ENCODE measurements at regions not wholly inside any gene's neighbourhood (a gene's known extent, or its start where the extent isn't known, plus 50 kb on each side); places are given as distances from the start of the nearest gene placed in this dataset.
A peak's percentile ranks its signal among the peaks of the same experiment; 100 is the strongest.

DNA sequence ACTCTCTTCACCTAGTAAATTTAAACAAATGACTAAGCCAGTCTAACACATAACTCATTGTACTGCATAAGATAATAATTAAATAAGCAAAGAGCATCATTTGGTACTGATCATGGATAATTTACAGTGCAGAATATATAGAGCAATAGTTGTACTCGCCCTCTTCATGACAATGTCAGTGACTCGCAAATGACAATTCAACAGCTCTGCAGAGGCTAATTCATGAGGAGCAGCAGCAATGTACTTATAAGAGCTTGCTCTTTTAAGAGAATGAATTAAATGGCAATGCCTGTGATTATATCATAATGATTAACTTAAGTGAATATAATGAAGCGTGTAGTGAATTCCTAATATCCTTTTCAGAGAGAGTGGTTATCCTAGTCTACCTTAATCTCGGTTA is 284.5 kb upstream of the PCDH20 start:
- WGBS, 2 donors, result 86 to 91% methylated on average over 4 of the region's 4 CpGs
- no peak for ATAC-seq (ENCODE audit: low FRiP score)
- H3K4me1 ChIP-seq (ENCODE audit: control insufficient read depth in 1 of 2, insufficient read depth in 2 of 2, low read length in 2 of 2), result no peaks in the 10 kb centered on the region
- no peak for DNase-seq
- H3K4me3 ChIP-seq (ENCODE audit: low read length in 2 of 2), result no peak overlapping the region
- H3K27ac ChIP-seq (ENCODE audit: low read depth in 1 of 2, low read length in 2 of 2), result no peak overlapping the region
- H3K9me3 ChIP-seq (ENCODE audit: control insufficient read depth, low read length), result peaks cover 2% of the 10 kb centered on the region
- H3K27me3 ChIP-seq (ENCODE audit: control insufficient read depth in 1 of 2, insufficient read depth in 2 of 2, low read length in 1 of 2), result no peaks in the 10 kb centered on the region
- H3K36me3 ChIP-seq (ENCODE audit: control insufficient read depth in 1 of 2, insufficient read depth in 2 of 2, low read length in 1 of 2), result no peaks in the 10 kb centered on the region
- intact Hi-C loops (cut with DNase I), result no loop called here

DNA sequence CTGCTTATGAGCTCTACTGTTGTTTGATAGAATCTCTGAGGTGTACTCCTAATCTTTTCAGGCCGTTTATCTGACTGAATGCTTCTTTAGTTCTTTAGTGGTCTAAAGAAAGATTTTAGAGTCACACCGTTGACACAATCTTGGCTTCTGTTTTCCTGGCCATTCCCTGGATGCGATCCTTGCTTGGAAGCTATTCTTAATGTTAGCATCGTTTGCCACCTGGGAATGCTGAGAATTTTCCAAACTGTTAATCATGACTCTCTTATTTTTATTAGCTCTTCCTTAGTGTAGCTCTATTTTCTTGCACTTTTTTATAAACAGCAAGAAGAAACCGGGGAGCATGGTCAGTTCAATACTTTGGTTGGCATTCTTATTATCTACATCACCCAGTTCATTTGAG is 281.0 kb upstream of the PCDH20 start:
- ATAC-seq (ENCODE audit: low FRiP score) (no peak), DNase-seq (no peak)
- Histone ChIP-seq H3K4me3 (ENCODE audit: low read length in 2 of 2) (no peak overlapping the region), H3K4me1 (ENCODE audit: control insufficient read depth in 1 of 2, insufficient read depth in 2 of 2, low read length in 2 of 2) (no peaks in the 10 kb centered on the region), H3K27ac (ENCODE audit: low read depth in 1 of 2, low read length in 2 of 2) (no peak overlapping the region), H3K9me3 (ENCODE audit: control insufficient read depth, low read length) (no peaks in the 10 kb centered on the region), H3K27me3 (ENCODE audit: control insufficient read depth in 1 of 2, insufficient read depth in 2 of 2, low read length in 1 of 2) (no peaks in the 10 kb centered on the region), H3K36me3 (ENCODE audit: control insufficient read depth in 1 of 2, insufficient read depth in 2 of 2, low read length in 1 of 2) (no peaks in the 10 kb centered on the region)
- intact Hi-C loops (cut with DNase I), result no loop called here
- WGBS, 2 donors, result 43 to 49% methylated on average over 5 of the region's 5 CpGs

DNA sequence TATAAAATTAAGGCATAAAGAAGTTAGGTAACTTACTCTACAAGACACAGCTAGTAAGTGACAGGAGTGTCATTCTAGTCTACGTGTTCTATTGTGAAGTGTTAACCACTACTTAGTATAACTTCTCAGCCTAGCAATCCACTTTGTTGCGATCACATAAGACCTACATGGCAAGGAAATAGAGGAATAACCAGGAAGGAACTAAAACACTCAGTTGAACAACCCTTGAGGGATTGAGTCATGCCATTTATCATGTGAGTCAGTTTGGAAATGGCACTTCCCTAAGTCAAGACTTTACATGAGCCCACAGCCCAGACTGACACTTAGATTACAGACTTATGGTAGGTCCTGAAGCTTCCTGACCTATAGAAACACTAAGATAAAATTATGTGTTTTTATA is 279.5 kb upstream of the PCDH20 start:
- no peak overlapping the region for H3K27ac ChIP-seq (ENCODE audit: low read depth in 1 of 2, low read length in 2 of 2)
- H3K4me1 ChIP-seq (ENCODE audit: control insufficient read depth in 1 of 2, insufficient read depth in 2 of 2, low read length in 2 of 2), result no peaks in the 10 kb centered on the region
- ATAC-seq (ENCODE audit: low FRiP score), result no peak
- intact Hi-C loops (cut with DNase I), result no loop called here
- H3K27me3 ChIP-seq (ENCODE audit: control insufficient read depth in 1 of 2, insufficient read depth in 2 of 2, low read length in 1 of 2), result no peaks in the 10 kb centered on the region
- H3K4me3 ChIP-seq (ENCODE audit: low read length in 2 of 2), result no peak overlapping the region
- no peak for DNase-seq
- H3K9me3 ChIP-seq (ENCODE audit: control insufficient read depth, low read length), result no peaks in the 10 kb centered on the region
- no peaks in the 10 kb centered on the region for H3K36me3 ChIP-seq (ENCODE audit: control insufficient read depth in 1 of 2, insufficient read depth in 2 of 2, low read length in 1 of 2)
- 94 to 95% methylated on average over 2 of the region's 2 CpGs for WGBS, 2 donors

DNA sequence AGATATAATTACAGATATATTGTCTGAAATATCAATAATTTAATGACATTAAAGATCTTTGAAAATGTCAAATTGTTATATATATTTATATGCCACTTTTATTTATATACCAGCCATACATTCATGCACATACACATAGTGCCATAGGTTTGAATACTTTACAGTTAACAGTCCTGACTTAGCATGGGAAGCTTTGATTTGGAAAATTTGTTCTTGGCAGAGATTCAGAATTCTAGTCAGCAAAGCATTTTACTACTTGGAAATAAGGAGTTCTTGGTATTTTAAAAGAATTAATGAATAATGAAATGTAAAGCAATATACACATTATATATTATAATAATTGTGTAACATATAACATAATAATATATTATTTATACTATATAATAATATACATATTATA is 277.0 kb upstream of the PCDH20 start:
- intact Hi-C loops (cut with DNase I), result no loop called here

DNA sequence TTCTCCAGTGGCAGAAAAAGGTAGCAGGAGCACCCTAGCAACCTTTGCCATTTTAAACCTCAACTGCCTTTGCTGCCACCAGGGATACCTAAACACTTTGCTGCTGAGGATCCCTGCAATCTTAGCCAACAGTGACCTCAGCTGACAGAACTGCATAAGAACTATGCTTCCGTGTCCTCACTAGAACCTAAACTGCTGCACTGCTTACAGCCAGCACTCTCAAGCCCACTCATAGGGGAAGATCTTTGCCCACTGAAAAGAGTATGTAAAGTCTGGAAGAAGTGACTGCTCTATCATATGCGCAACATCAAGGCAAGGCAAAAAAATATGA is 270.0 kb upstream of the PCDH20 start:
- Histone ChIP-seq H3K9me3 (ENCODE audit: control insufficient read depth, low read length) (peaks cover 4% of the 10 kb centered on the region), H3K27me3 (ENCODE audit: control insufficient read depth in 1 of 2, insufficient read depth in 2 of 2, low read length in 1 of 2) (peaks cover 0 to 3% of the 10 kb centered on the region in 2 donors), H3K4me3 (ENCODE audit: low read length in 2 of 2) (no peak overlapping the region), H3K27ac (ENCODE audit: low read depth in 1 of 2, low read length in 2 of 2) (no peak overlapping the region), H3K36me3 (ENCODE audit: control insufficient read depth in 1 of 2, insufficient read depth in 2 of 2, low read length in 1 of 2) (no peaks in the 10 kb centered on the region), H3K4me1 (ENCODE audit: control insufficient read depth in 1 of 2, insufficient read depth in 2 of 2, low read length in 2 of 2) (no peaks in the 10 kb centered on the region)
- DNase-seq, result no peak
- intact Hi-C loops (cut with DNase I), result no loop called here
- ATAC-seq (ENCODE audit: low FRiP score), result no peak
- 59 to 64% methylated on average over 2 of the region's 2 CpGs for WGBS, 2 donors

More for the DNA sequence above, 277.0 kb upstream of the PCDH20 start:
- DNase-seq (no peak), ATAC-seq (ENCODE audit: low FRiP score) (no peak)
- Histone ChIP-seq H3K36me3 (ENCODE audit: control insufficient read depth in 1 of 2, insufficient read depth in 2 of 2, low read length in 1 of 2) (no peaks in the 10 kb centered on the region), H3K4me1 (ENCODE audit: control insufficient read depth in 1 of 2, insufficient read depth in 2 of 2, low read length in 2 of 2) (no peaks in the 10 kb centered on the region), H3K27ac (ENCODE audit: low read depth in 1 of 2, low read length in 2 of 2) (no peak overlapping the region), H3K27me3 (ENCODE audit: control insufficient read depth in 1 of 2, insufficient read depth in 2 of 2, low read length in 1 of 2) (no peaks in the 10 kb centered on the region), H3K9me3 (ENCODE audit: control insufficient read depth, low read length) (no peaks in the 10 kb centered on the region), H3K4me3 (ENCODE audit: low read length in 2 of 2) (no peak overlapping the region)

DNA sequence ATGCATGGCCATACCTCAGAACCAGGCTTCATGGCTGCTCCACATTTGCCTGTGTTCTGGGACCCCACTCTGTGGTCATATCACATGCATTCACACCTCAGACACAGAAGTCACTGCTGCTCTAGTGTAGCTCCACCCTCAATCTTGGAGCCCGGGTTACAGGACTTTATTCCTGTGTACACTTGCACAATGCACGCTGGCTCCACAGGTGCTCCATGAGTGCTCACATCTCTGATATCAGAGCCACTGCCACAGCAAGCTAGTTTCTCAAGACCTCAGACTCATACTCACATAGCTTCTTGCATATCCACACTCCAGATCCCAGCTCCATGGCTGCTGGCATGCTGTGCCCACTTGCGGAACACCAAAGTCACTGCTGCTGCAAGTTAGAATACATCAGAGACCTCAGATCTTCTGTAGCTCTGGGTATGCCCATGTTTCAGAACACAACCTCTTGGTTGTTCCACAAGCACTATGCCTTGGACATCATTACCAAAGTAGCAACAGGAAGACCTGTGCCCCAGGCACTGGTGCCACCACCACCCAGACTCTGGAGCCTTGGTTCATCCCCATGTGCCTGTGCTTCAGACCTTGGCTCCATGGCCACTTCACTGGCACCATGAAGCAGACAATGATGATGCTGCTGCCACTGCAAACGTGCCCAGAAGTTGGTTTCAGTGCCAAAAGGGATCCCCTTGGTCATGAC is 269.5 kb upstream of the PCDH20 start:
- no peak overlapping the region for H3K4me3 ChIP-seq (ENCODE audit: low read length in 2 of 2)
- H3K27me3 ChIP-seq (ENCODE audit: control insufficient read depth in 1 of 2, insufficient read depth in 2 of 2, low read length in 1 of 2), result peaks cover 0 to 3% of the 10 kb centered on the region in 2 donors
- intact Hi-C loops (cut with DNase I), result no loop called here
- no peak overlapping the region for H3K27ac ChIP-seq (ENCODE audit: low read depth in 1 of 2, low read length in 2 of 2)
- DNase-seq (peak in 1 of 2 donors; percentile 22), ATAC-seq (ENCODE audit: low FRiP score) (no peak)
- H3K4me1 ChIP-seq (ENCODE audit: control insufficient read depth in 1 of 2, insufficient read depth in 2 of 2, low read length in 2 of 2), result no peaks in the 10 kb centered on the region
- WGBS, 2 donors, result 84% methylated on average over 4 of the region's 4 CpGs
- H3K36me3 ChIP-seq (ENCODE audit: control insufficient read depth in 1 of 2, insufficient read depth in 2 of 2, low read length in 1 of 2), result no peaks in the 10 kb centered on the region
- peaks cover 4% of the 10 kb centered on the region for H3K9me3 ChIP-seq (ENCODE audit: control insufficient read depth, low read length)

DNA sequence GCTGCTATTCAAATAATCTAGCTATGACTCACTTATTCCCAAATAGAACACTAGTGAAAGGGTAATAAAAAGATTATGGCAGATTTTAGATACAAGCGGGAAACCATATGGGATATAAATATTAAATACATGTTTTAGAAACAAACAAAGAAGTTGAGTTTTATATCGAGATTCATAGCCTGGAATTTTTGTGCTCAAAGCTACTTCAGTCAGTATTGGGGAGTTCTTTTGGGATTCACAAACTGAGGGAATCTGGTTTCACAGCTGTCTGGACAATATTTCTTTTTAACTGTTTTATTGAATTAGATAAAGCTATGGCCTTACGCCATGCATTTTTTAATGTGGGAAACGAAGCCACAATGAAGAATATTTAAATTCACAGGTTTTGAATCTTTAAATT is 257.1 kb upstream of the PCDH20 start:
- Histone ChIP-seq H3K4me1 (ENCODE audit: control insufficient read depth in 1 of 2, insufficient read depth in 2 of 2, low read length in 2 of 2) (no peaks in the 10 kb centered on the region), H3K4me3 (ENCODE audit: low read length in 2 of 2) (no peak overlapping the region), H3K9me3 (ENCODE audit: control insufficient read depth, low read length) (no peaks in the 10 kb centered on the region), H3K36me3 (ENCODE audit: control insufficient read depth in 1 of 2, insufficient read depth in 2 of 2, low read length in 1 of 2) (no peaks in the 10 kb centered on the region), H3K27ac (ENCODE audit: low read depth in 1 of 2, low read length in 2 of 2) (no peak overlapping the region), H3K27me3 (ENCODE audit: control insufficient read depth in 1 of 2, insufficient read depth in 2 of 2, low read length in 1 of 2) (no peaks in the 10 kb centered on the region)
- 80 to 82% methylated on average over 4 of the region's 4 CpGs for WGBS, 2 donors
- ATAC-seq (ENCODE audit: low FRiP score), result no peak
- no peak for DNase-seq
- intact Hi-C loops (cut with DNase I), result no loop called here

DNA sequence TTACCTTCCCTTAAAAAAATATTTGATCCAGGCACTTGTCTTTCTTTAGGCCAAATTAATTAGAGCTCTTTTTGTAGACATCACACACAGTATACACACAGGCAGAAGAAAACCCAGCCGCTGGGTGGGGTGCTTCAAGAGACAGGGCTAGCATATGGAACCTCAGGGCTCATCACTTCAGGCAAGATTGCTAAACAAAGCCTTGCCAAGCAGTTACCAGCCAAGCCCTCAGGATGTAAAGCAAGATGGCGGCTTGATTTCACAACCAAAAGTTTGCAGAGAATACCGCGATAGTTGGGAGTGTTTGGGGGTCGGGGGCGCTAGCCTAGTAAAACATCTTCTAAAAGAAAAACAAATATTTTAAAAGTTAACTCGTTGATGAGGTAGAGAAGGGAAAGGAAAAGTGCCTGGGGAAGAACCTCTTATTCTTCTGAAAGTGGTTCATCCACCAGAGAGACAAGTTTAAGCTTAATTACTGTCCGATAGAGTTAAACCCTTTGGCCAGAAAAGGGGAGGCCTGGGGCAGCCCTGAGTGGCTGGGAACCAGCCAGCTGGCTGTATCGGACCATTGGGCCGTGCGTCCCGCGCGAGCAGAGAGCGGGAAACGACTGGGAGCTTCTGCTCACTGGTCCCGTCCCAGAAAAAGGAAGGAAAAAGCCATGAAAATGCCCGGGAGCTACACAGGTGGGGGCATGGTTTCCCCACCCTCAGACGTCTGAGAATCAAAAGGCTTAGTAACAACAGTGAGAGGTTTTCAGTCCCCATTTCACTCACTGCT is 254.9 kb upstream of the PCDH20 start:
- H3K27me3 ChIP-seq (ENCODE audit: control insufficient read depth in 1 of 2, insufficient read depth in 2 of 2, low read length in 1 of 2), result no peaks in the 10 kb centered on the region
- no peak for ATAC-seq (ENCODE audit: low FRiP score)
- 93 to 94% methylated on average over 19 of the region's 19 CpGs for WGBS, 2 donors
- H3K9me3 ChIP-seq (ENCODE audit: control insufficient read depth, low read length), result no peaks in the 10 kb centered on the region
- no peaks in the 10 kb centered on the region for H3K36me3 ChIP-seq (ENCODE audit: control insufficient read depth in 1 of 2, insufficient read depth in 2 of 2, low read length in 1 of 2)
- H3K4me1 ChIP-seq (ENCODE audit: control insufficient read depth in 1 of 2, insufficient read depth in 2 of 2, low read length in 2 of 2), result no peaks in the 10 kb centered on the region
- no peak overlapping the region for H3K4me3 ChIP-seq (ENCODE audit: low read length in 2 of 2)
- no peak for DNase-seq
- no peak overlapping the region for H3K27ac ChIP-seq (ENCODE audit: low read depth in 1 of 2, low read length in 2 of 2)
- intact Hi-C loops (cut with DNase I), result no loop called here
